HG02588 (cell line): ENCODE measurements at regions not wholly inside any gene's neighbourhood (a gene's known extent, or its start where the extent isn't known, plus 50 kb on each side); places are given as distances from the start of the nearest gene placed in this dataset.

Experiments
- ATAC-seq: cut with Tn5 transposase; IDR thresholded peaks from one replicate; pipeline ENCODE4 v1.9.1; 2021; ENCODE audit warnings: mild to moderate bottlenecking, moderate library complexity; ENCODE audit not compliant: unreplicated experiment

GRCh38 chr3:154018100-154018696 lies 103.0 kb upstream of the ARHGEF26 start:
- peak; percentile 84 for ATAC-seq

GRCh38 chr3:154022606-154023005 lies 98.6 kb upstream of the ARHGEF26 start:
- no peak for ATAC-seq

GRCh38 chr3:154023148-154023547 lies 98.0 kb upstream of the ARHGEF26 start:
- no peak for ATAC-seq

- ATAC-seq: no peak
Observed at GRCh38 chr3:154025007-154025406, 96.2 kb upstream of the ARHGEF26 start.

GRCh38 chr3:154029926-154030325 lies 91.3 kb upstream of the ARHGEF26 start:
- ATAC-seq: no peak

GRCh38 chr3:154034797-154035330 lies 86.3 kb upstream of the ARHGEF26 start:
- no peak for ATAC-seq

- peak; percentile 53 for ATAC-seq
Observed at GRCh38 chr3:154040283-154040682, 80.9 kb upstream of the ARHGEF26 start.

- ATAC-seq: no peak
Observed at GRCh38 chr3:154044671-154045070, 76.5 kb upstream of the ARHGEF26 start.

- no peak for ATAC-seq
Observed at GRCh38 chr3:154050216-154050615, 71.0 kb upstream of the ARHGEF26 start.

- no peak for ATAC-seq
Observed at GRCh38 chr3:154050766-154051165, 70.4 kb upstream of the ARHGEF26 start.

- no peak for ATAC-seq
Observed at GRCh38 chr3:154059833-154060232, 61.4 kb upstream of the ARHGEF26 start.

GRCh38 chr3:154060238-154061000 lies 60.8 kb upstream of the ARHGEF26 start:
- ATAC-seq: no peak

GRCh38 chr3:154061001-154061370 lies 60.2 kb upstream of the ARHGEF26 start:
- no peak for ATAC-seq

GRCh38 chr3:154062513-154062912 lies 58.7 kb upstream of the ARHGEF26 start:
- ATAC-seq: no peak

GRCh38 chr3:154071146-154071545 lies 50.0 kb upstream of the ARHGEF26 start:
- ATAC-seq: no peak
